IMR-90 (cell line): ENCODE measurements at regions not wholly inside any gene's neighbourhood (a gene's known extent, or its start where the extent isn't known, plus 50 kb on each side); places are given as distances from the start of the nearest gene placed in this dataset.
A peak's percentile ranks its signal among the peaks of the same experiment; 100 is the strongest.

Experiments used
- ATAC-seq: fragments of 200-7000 bp; cut with Tn5 transposase; 2 replicates; pipeline ENCODE4 v1.9.1; 2020; ENCODE audit warnings: low read depth, mild to moderate bottlenecking, moderate library complexity
- BruUV-seq: library from RNA; stranded (reverse); fragments of 400-500 nt; replicated peaks from 2 replicates; lab custom pipeline; 2021; lab: Mats Ljungman, UMichigan
- CTCF ChIA-PET: fragments of 300-600 bp; formaldehyde crosslinking; extraction: SDS; loops from one replicate; lab custom pipeline; 2021; ENCODE audit warnings: antibody characterized with exemption; lab: Yijun Ruan, JAX
- POLR2A ChIA-PET: fragments of 300-600 bp; sonication (Branson Sonifier 250); formaldehyde crosslinking; loops from one replicate; lab custom pipeline; 2022; ENCODE audit warnings: antibody characterized with exemption; ENCODE audit not compliant: unreplicated experiment; lab: Charles Lee
- DNase-seq: peaks from one replicate; pipeline ENCODE4 v3.0.0; 2013
- H2AFZ ChIP-seq: replicated peaks from 2 replicates; pipeline ENCODE3; 2013; ENCODE audit warnings: low read length, mild to moderate bottlenecking; ENCODE audit not compliant: poor library complexity
- H2AK5ac ChIP-seq: 2 replicates; pipeline ENCODE4 v1.6.1; 2013; ENCODE audit warnings: low read depth, low read length, inconsistent platforms
- H2AK9ac ChIP-seq: replicated peaks from 2 replicates; pipeline ENCODE3; 2013; ENCODE audit warnings: mild to moderate bottlenecking, low read depth, low read length, moderate library complexity; ENCODE audit not compliant: poor library complexity
- H2BK120ac ChIP-seq: 2 replicates; pipeline ENCODE4 v1.6.1; 2013; ENCODE audit warnings: low read depth, low read length, inconsistent platforms
- H2BK15ac ChIP-seq: 3 replicates; pipeline ENCODE4 v1.6.1; 2013; ENCODE audit warnings: low read depth, low read length, inconsistent platforms
- H2BK20ac ChIP-seq: 2 replicates; pipeline ENCODE4 v1.6.1; 2013; ENCODE audit warnings: low read depth, mild to moderate bottlenecking, inconsistent platforms, low read length, moderate library complexity
- H2BK5ac ChIP-seq: 2 replicates; pipeline ENCODE4 v1.6.1; 2013; ENCODE audit warnings: mild to moderate bottlenecking, low read depth, low read length, inconsistent platforms; ENCODE audit not compliant: poor library complexity, severe bottlenecking
- H3K14ac ChIP-seq: replicated peaks from 2 replicates; pipeline ENCODE4 v1.6.1; 2013; ENCODE audit warnings: low read depth, low read length, inconsistent platforms
- H3K18ac ChIP-seq: 2 replicates; pipeline ENCODE4 v1.6.1; 2013; ENCODE audit warnings: low read depth, low read length, control low read depth
- H3K23ac ChIP-seq: 2 replicates; pipeline ENCODE4 v1.6.1; 2013; ENCODE audit warnings: low read depth, low read length, inconsistent platforms
- H3K27ac ChIP-seq: 2 replicates; pipeline ENCODE4 v1.5.1; 2013; ENCODE audit warnings: mild to moderate bottlenecking, control low read depth, low read length; ENCODE audit not compliant: insufficient read depth
- H3K27me3 ChIP-seq: 2 replicates; pipeline ENCODE4 v1.6.1; 2013; ENCODE audit warnings: low read length; ENCODE audit not compliant: control insufficient read depth, insufficient read depth
- H3K36me3 ChIP-seq: 2 replicates; pipeline ENCODE4 v1.6.1; 2013; ENCODE audit warnings: low read length, mixed read lengths; ENCODE audit not compliant: control insufficient read depth, insufficient read depth
- H3K4ac ChIP-seq: 2 replicates; pipeline ENCODE4 v1.6.1; 2013; ENCODE audit warnings: low read depth, low read length, inconsistent platforms
- H3K4me1 ChIP-seq: 2 replicates; pipeline ENCODE4 v1.6.1; 2013; ENCODE audit warnings: low read length, mixed read lengths; ENCODE audit not compliant: control insufficient read depth, insufficient read depth
- H3K4me2 ChIP-seq: 2 replicates; pipeline ENCODE4 v1.6.1; 2013; ENCODE audit warnings: low read depth, mild to moderate bottlenecking, control low read depth, low read length, moderate library complexity
- H3K4me3 ChIP-seq: 2 replicates; pipeline ENCODE4 v1.5.1; 2013; ENCODE audit warnings: low read depth, mild to moderate bottlenecking, control low read depth, low read length, moderate library complexity; ENCODE audit not compliant: insufficient read depth
- H3K56ac ChIP-seq: 2 replicates; pipeline ENCODE4 v1.6.1; 2013; ENCODE audit warnings: low read length, inconsistent platforms; ENCODE audit not compliant: insufficient read depth; ENCODE audit errors: extremely low read depth
- H3K79me1 ChIP-seq, 2 experiments: 2 replicates each; pipeline ENCODE4 v1.6.1; 2013; ENCODE audit warnings: low read length in 2 of 2, inconsistent platforms in 1 of 2, low read depth in 1 of 2
- H3K9ac ChIP-seq: 2 replicates; pipeline ENCODE4 v1.6.1; 2013; ENCODE audit warnings: low read depth, low read length, control low read depth
- H3K9me1 ChIP-seq: 2 replicates; pipeline ENCODE4 v1.6.1; 2013; ENCODE audit warnings: low read length, inconsistent platforms; ENCODE audit not compliant: insufficient read depth
- H3K9me3 ChIP-seq: 2 replicates; pipeline ENCODE4 v1.6.1; 2013; ENCODE audit warnings: low read length; ENCODE audit not compliant: control insufficient read depth, insufficient read depth
- H4K20me1 ChIP-seq: 2 replicates; pipeline ENCODE4 v1.6.1; 2013; ENCODE audit warnings: low read length, inconsistent platforms; ENCODE audit not compliant: insufficient read depth
- H4K5ac ChIP-seq: 2 replicates; pipeline ENCODE4 v1.6.1; 2013; ENCODE audit warnings: mild to moderate bottlenecking, low read depth, low read length, control low read depth
- H4K8ac ChIP-seq, 2 experiments: 2 replicates each; pipeline ENCODE4 v1.6.1; 2013; ENCODE audit warnings: low read depth in 2 of 2, low read length in 2 of 2, control low read depth in 1 of 2, inconsistent platforms in 1 of 2
- H4K91ac ChIP-seq: 2 replicates; pipeline ENCODE4 v1.6.1; 2013; ENCODE audit warnings: low read depth, low read length, inconsistent platforms; ENCODE audit not compliant: insufficient read depth
- CEBPB ChIP-seq: IDR thresholded peaks from 2 replicates; pipeline ENCODE4 v1.6.1; 2012; ENCODE audit warnings: low read depth, low read length, improper control_type of control experiment
- FOS ChIP-seq: fragments of 150-350 bp; IDR thresholded peaks from 2 replicates; pipeline ENCODE4 v1.6.1; 2016; ENCODE audit warnings: low read depth, low read length
- SMC3 ChIP-seq: fragments of 150-350 bp; IDR thresholded peaks from 2 replicates; pipeline ENCODE4 v1.6.1; 2016; ENCODE audit warnings: low read depth, mild to moderate bottlenecking, antibody characterized with exemption, low read length, moderate library complexity
- dilution Hi-C: fragments of 300-500 bp; cut with HindIII; formaldehyde crosslinking; loops from one replicate; pipeline ENCODE4 v1.14.3; 2018; ENCODE audit warnings: low sequenced_read_pairs; ENCODE audit not compliant: unreplicated experiment
- in situ Hi-C: fragments of 300-500 bp; cut with MboI; formaldehyde crosslinking; loops from 3 replicates; pipeline ENCODE4 v1.14.3; 2019; ENCODE audit warnings: low sequenced_read_pairs, inconsistent platforms, mixed read lengths
- intact Hi-C: fragments of 100-400 bp; cut with micrococcal nuclease; formaldehyde crosslinking; loops from 2 replicates; pipeline ENCODE4 v1.10.0; 2022

GRCh38 chr17:27069842-27070508, 223.9 kb upstream of the WSB1 start:
- Histone ChIP-seq H2BK120ac (no peak overlapping the region), H3K9me1 (no peaks in the 10 kb centered on the region), H2BK20ac (no peak overlapping the region), H3K36me3 (no peaks in the 10 kb centered on the region), H4K5ac (no peak overlapping the region), H4K91ac (no peak overlapping the region), H2BK15ac (no peak overlapping the region), H2AFZ (no peak overlapping the region), H3K9ac (no peak overlapping the region), H3K23ac (no peak overlapping the region), H3K4ac (no peak overlapping the region), H3K9me3 (0 out of 2 replicates have a peak, but pooled peaks cover 4% of the 10 kb centered on the region), H3K4me1 (no peaks in the 10 kb centered on the region), H3K4me2 (no peak overlapping the region), H3K27ac (no peak overlapping the region), H3K27me3 (no peaks in the 10 kb centered on the region), H4K20me1 (no peaks in the 10 kb centered on the region), H3K14ac (no peak overlapping the region), H3K79me1 (no peaks in the 10 kb centered on the region), H2AK9ac (no peak overlapping the region), H2AK5ac (no peak overlapping the region), H3K4me3 (no peak overlapping the region), H3K56ac (no peak overlapping the region), H3K18ac (no peak overlapping the region), H4K8ac (no peak overlapping the region), H2BK5ac (no peak overlapping the region)
- BruUV-seq, result no TSS peak
- dilution Hi-C loops (no loop called here), intact Hi-C loops (no loop called here), in situ Hi-C loops (no loop called here)
- ChIA-PET CTCF (interaction anchor here (0.6 kb wide), 1 partner anchor 23 kb away, joined by 5 read pairs; no protein-coding TSS in a partner anchor), POLR2A (no interaction called here)
- no peak for DNase-seq
- no peak for ATAC-seq
- no peak for TF ChIP-seq FOS
- TF ChIP-seq CEBPB, result peak; percentile 27; the same call in 1 of the 2 replicates
- no peak for TF ChIP-seq SMC3
